Left lung (tissue), 4 donors: ENCODE measurements at regions not wholly inside any gene's neighbourhood (a gene's known extent, or its start where the extent isn't known, plus 50 kb on each side); places are given as distances from the start of the nearest gene placed in this dataset.

ENCODE experiments used
- ATAC-seq: fragments of 200-7000 bp; cut with Tn5 transposase; one replicate; pipeline ENCODE4 v1.9.1; 2020; ENCODE audit warnings: moderate library complexity
- DNase-seq, 4 donors: peaks; one replicate each; pipeline ENCODE4 v3.0.0-alpha.2; 2013 to 2020
- H3K27ac ChIP-seq, 2 donors: fragments of 200-600 bp; sonication (generic) in 1 of 2; one replicate each; pipeline versions ENCODE4 v1.5.0 to v1.8.0; 2020 to 2021
- H3K27me3 ChIP-seq, 2 donors: fragments of 200-600 bp; sonication (generic) in 1 of 2; one replicate each; pipeline versions ENCODE4 v1.5.0 to v1.8.0; 2020 to 2021
- H3K36me3 ChIP-seq, 2 donors: fragments of 200-600 bp; sonication (generic) in 1 of 2; one replicate each; pipeline versions ENCODE4 v1.5.0 to v1.8.0; 2020 to 2021
- H3K4me1 ChIP-seq, 2 donors: fragments of 200-600 bp; one replicate each; pipeline ENCODE4 v1.8.0; 2021
- H3K4me3 ChIP-seq, 2 donors: fragments of 200-600 bp; sonication (generic) in 1 of 2; one replicate each; pipeline versions ENCODE4 v1.5.0 to v1.8.0; 2020 to 2021; ENCODE audit warnings: mild to moderate bottlenecking in 1 of 2
- H3K9me3 ChIP-seq, 2 donors: fragments of 200-600 bp; sonication (generic) in 1 of 2; one replicate each; pipeline versions ENCODE4 v1.5.0 to v1.8.0; 2020 to 2021
- intact Hi-C, 2 donors: fragments of 100-400 bp; cut with DNase I; formaldehyde crosslinking; loops; one replicate each; pipeline versions ENCODE4 v1.11.2 to v1.14.2; 2022
- TF ChIP-seq, protein P1 (sequence below), 2 donors: fragments of 200-600 bp; sonication (generic) in 1 of 2; IDR thresholded peaks; one replicate each; pipeline versions ENCODE4 v1.5.0 to v1.8.0; 2021; ENCODE audit warnings: antibody characterized with exemption in 2 of 2
- donor health status: DM: no; HTN: yes; CAD: no.
- donor health status: DM: no; HTN: no; CAD: no.

DNA sequence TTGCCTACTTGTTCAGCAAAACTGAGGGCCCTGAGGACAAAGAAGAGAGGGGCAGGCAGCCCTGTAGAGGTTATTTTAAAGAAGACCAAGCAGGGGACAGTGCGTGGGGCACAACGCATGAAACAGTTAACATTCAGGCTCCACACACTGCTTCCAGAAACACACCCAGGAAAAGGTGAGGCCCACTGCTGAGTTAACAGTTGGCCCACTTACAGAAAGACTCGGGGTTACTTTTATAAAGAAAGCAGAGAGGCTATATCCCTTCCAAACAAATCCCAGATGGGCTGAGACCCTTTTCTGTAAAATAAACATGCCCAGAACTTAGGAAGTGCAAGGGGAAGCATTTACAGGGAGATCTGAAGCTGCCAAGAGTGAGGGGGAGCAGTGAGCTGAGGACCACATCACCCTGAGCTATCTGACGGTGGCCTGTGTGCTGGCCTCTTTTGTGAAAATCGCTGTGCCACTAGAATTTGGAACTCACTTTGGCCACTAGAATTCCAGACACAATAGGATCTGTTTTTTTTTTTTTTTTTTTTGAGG, 49.8 kb upstream of the SSTR4 start:
- Histone ChIP-seq H3K4me1 (peaks cover 0 to 22% of the 10 kb centered on the region in 2 donors), H3K9me3 (no peaks in the 10 kb centered on the region), H3K36me3 (no peaks in the 10 kb centered on the region), H3K4me3 (no peak overlapping the region), H3K27ac (no peak overlapping the region), H3K27me3 (peaks cover 0 to 12% of the 10 kb centered on the region in 2 donors)
- intact Hi-C loops = no loop called here
- ATAC-seq (no peak), DNase-seq (no peak)
- TF ChIP-seq, protein P1, sequence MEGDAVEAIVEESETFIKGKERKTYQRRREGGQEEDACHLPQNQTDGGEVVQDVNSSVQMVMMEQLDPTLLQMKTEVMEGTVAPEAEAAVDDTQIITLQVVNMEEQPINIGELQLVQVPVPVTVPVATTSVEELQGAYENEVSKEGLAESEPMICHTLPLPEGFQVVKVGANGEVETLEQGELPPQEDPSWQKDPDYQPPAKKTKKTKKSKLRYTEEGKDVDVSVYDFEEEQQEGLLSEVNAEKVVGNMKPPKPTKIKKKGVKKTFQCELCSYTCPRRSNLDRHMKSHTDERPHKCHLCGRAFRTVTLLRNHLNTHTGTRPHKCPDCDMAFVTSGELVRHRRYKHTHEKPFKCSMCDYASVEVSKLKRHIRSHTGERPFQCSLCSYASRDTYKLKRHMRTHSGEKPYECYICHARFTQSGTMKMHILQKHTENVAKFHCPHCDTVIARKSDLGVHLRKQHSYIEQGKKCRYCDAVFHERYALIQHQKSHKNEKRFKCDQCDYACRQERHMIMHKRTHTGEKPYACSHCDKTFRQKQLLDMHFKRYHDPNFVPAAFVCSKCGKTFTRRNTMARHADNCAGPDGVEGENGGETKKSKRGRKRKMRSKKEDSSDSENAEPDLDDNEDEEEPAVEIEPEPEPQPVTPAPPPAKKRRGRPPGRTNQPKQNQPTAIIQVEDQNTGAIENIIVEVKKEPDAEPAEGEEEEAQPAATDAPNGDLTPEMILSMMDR (IDR thresholded peaks at IDR 0.05) = no peak
